Esophagus muscularis mucosa (tissue), 4 donors: ENCODE measurements at regions not wholly inside any gene's neighbourhood (a gene's known extent, or its start where the extent isn't known, plus 50 kb on each side); places are given as distances from the start of the nearest gene placed in this dataset.

Experiments used
- DNase-seq: peaks from one replicate; pipeline ENCODE4 v3.0.0-alpha.2; 2017; ENCODE audit errors: extremely low spot score
- H3K27ac ChIP-seq, 4 donors: fragments of 200-600 bp; sonication (generic); replicated peaks in 1 of 4; 1 replicate in 3 of 4; 2 replicates in 1 of 4; pipeline ENCODE4 v1.5.1; 2016 to 2019; ENCODE audit warnings: mild to moderate bottlenecking in 1 of 4
- H3K27me3 ChIP-seq, 4 donors: fragments of 200-600 bp; sonication (generic); one replicate each; pipeline versions ENCODE4 v1.5.1 to v1.6.0; 2016 to 2019
- H3K36me3 ChIP-seq, 4 donors: fragments of 200-600 bp; sonication (generic); one replicate each; pipeline ENCODE4 v1.5.1; 2016 to 2019
- H3K4me1 ChIP-seq, 4 donors: fragments of 200-600 bp; sonication (generic); one replicate each; pipeline ENCODE4 v1.5.1; 2016 to 2019
- H3K4me3 ChIP-seq, 4 donors: fragments of 200-600 bp; sonication (generic); 1 replicate in 2 of 4; 2 replicates in 2 of 4; pipeline ENCODE4 v1.5.1; 2016 to 2019; ENCODE audit warnings: mild to moderate bottlenecking in 4 of 4, moderate library complexity in 1 of 4
- H3K9me3 ChIP-seq, 4 donors: fragments of 200-600 bp; sonication (generic); 1 replicate in 3 of 4; 2 replicates in 1 of 4; pipeline ENCODE4 v1.5.1; 2016 to 2019
- CTCF ChIP-seq, 3 experiments: fragments of 200-600 bp in 2 of 3; fragments of 450-650 bp in 1 of 3; sonication (generic) in 2 of 3; IDR thresholded peaks; one replicate each; pipeline ENCODE4 v1.5.1; 2017 to 2019; ENCODE audit warnings: antibody characterized with exemption in 3 of 3, mild to moderate bottlenecking in 2 of 3, moderate library complexity in 1 of 3
- EP300 ChIP-seq: sonication (generic); formaldehyde crosslinking; IDR thresholded peaks from one replicate; pipeline ENCODE4 v1.6.1; 2017; ENCODE audit warnings: antibody characterized with exemption
- POLR2A ChIP-seq: fragments of 450-650 bp; IDR thresholded peaks from one replicate; pipeline ENCODE4 v1.6.1; 2017; ENCODE audit warnings: antibody characterized with exemption, moderate library complexity, mild to moderate bottlenecking, low read depth
- POLR2AphosphoS5 ChIP-seq, 2 donors: sonication (generic); formaldehyde crosslinking; IDR thresholded peaks; one replicate each; pipeline ENCODE4 v1.6.1; 2017; ENCODE audit warnings: antibody characterized with exemption in 2 of 2
- whole genome bisulfite sequencing: methylation state at CpG from one replicate; pipeline ENCODE4 v1.1.5; 2018; 5-methylcytosine and 5-hydroxymethylcytosine counted together
- intact Hi-C: fragments of 100-400 bp; cut with DNase I; formaldehyde crosslinking; loops from one replicate; pipeline ENCODE4 v1.15.1; 2023

DNA sequence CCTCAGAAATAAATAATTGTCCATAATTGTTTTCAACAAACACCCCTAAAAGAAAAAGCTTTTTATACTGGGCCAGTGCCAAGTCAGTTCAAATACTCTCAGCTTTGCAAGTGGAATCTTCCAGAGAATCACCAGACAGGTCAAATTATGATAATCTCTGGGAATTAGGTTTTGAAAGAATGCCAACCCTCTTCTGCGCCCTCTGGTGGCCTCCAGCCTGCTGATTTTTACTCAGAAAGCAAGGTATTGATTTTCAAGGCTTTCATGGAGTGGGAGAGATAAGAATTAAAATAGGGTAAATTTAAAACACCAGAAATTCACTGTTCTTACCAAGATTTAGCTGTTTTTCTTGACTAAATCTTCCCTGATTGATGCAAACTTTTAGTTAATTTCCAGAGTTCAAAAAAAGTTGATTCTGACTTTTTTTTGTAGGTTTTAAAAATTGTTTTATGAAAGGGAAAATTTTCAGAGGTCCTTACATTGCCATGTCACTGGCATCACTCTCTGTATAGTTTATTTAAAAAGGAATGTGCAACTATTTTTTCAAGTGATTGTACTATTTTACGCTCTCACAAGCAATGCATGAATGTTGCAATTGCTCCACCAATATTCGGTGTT is 282.9 kb upstream of the TNP1 start:
- intact Hi-C loops: no loop called here
- Histone ChIP-seq H3K4me3 (no peak overlapping the region), H3K36me3 (no peaks in the 10 kb centered on the region), H3K27me3 (no peaks in the 10 kb centered on the region), H3K9me3 (peaks cover 0 to 46% (median 29%) of the 10 kb centered on the region in 4 donors), H3K27ac (no peak overlapping the region), H3K4me1 (no peaks in the 10 kb centered on the region)
- 74% methylated on average over 3 of the region's 3 CpGs for WGBS
- TF ChIP-seq POLR2AphosphoS5 (IDR thresholded peaks at IDR 0.05) (no peak), CTCF (IDR thresholded peaks at IDR 0.05) (peak in 2 of 3 experiments; percentile 17 to 32)
- peak; percentile 39 for DNase-seq

DNA sequence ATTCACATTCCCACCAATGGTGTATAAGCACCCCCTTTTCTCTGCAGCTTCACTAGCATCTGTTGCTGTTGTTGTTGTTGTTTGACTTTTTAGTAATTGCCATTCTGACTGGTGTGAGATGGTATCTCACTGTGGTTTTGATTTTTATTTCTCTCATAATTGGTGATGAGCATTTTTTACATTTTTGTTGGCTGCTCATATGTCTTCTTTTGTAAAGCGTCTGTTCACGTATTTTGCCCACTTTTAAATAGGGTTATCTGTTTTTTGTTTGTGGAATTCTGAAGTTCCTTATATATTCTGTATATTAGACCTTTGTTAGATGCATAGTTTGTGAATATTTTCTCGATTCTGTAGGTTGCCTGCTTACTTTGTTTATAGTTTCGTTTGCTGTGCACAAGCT is 278.4 kb upstream of the TNP1 start:
- DNase-seq: no peak
- 89% methylated on average over 4 of the region's 4 CpGs for WGBS
- H3K4me1 ChIP-seq: no peaks in the 10 kb centered on the region
- no peaks in the 10 kb centered on the region for H3K27me3 ChIP-seq
- TF ChIP-seq CTCF (IDR thresholded peaks at IDR 0.05) (no peak), POLR2AphosphoS5 (IDR thresholded peaks at IDR 0.05) (no peak), POLR2A (no peak), EP300 (no peak)
- intact Hi-C loops: no loop called here
- no peak overlapping the region for H3K27ac ChIP-seq
- H3K9me3 ChIP-seq: peaks cover 0 to 56% (median 37%) of the 10 kb centered on the region in 4 donors
- no peaks in the 10 kb centered on the region for H3K36me3 ChIP-seq
- H3K4me3 ChIP-seq: no peak overlapping the region

DNA sequence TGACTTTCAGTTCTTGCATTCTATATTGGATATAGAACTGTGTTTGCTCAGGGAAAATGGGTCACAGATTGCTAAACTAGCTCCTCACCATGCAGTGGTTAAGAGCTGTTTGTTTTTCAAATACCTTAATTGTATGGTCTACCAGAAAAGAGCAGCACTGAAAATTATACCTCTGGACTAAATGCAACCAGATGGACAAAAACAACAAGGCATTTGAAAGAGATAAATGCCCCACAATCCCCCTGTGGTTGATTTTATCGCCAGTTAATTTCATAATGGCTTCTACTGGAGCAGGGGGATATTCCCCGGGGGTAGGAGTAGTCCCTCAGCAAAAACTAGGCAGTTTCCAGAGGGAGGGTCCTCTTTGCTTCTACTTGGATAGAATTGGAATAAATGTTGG is 267.9 kb upstream of the TNP1 start:
- no peaks in the 10 kb centered on the region for H3K36me3 ChIP-seq
- H3K4me3 ChIP-seq: no peak overlapping the region
- TF ChIP-seq POLR2AphosphoS5 (IDR thresholded peaks at IDR 0.05) (no peak), CTCF (IDR thresholded peaks at IDR 0.05) (no peak), POLR2A (no peak), EP300 (no peak)
- no peaks in the 10 kb centered on the region for H3K4me1 ChIP-seq
- no peaks in the 10 kb centered on the region for H3K27me3 ChIP-seq
- DNase-seq: no peak
- 97% methylated on average over 2 of the region's 2 CpGs for WGBS
- no peaks in the 10 kb centered on the region for H3K9me3 ChIP-seq
- intact Hi-C loops: no loop called here
- no peak overlapping the region for H3K27ac ChIP-seq

DNA sequence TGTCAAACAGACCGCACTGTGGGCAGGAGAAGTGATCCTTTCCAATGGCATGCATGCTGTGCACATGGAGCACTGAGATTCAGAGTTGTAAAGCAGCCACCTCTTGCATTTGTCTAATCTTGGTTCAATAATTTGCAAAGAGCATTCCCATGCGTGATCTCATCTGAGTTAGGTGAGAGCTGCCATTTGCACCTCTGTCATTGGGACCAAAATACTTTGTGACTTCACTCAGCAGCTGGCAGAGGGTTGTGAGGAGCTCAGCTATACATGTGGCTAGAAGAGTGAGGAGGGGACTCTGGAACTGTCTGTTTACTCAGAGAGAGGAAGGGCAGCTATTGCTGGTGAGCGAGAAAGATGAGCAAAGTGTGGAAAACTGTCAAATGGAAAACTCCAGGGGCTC is 265.1 kb upstream of the TNP1 start:
- Histone ChIP-seq H3K27ac (no peak overlapping the region), H3K27me3 (no peaks in the 10 kb centered on the region), H3K36me3 (no peaks in the 10 kb centered on the region), H3K9me3 (no peaks in the 10 kb centered on the region), H3K4me3 (no peak overlapping the region), H3K4me1 (no peaks in the 10 kb centered on the region)
- WGBS: 88% methylated on average over 3 of the region's 3 CpGs
- intact Hi-C loops: no loop called here
- TF ChIP-seq EP300 (no peak), POLR2AphosphoS5 (IDR thresholded peaks at IDR 0.05) (no peak), POLR2A (no peak), CTCF (IDR thresholded peaks at IDR 0.05) (no peak)
- DNase-seq: no peak

- intact Hi-C loops: no loop called here
- DNase-seq: no peak
- Histone ChIP-seq H3K27ac (no peak overlapping the region), H3K4me3 (no peak overlapping the region), H3K9me3 (no peaks in the 10 kb centered on the region), H3K36me3 (no peaks in the 10 kb centered on the region), H3K4me1 (no peaks in the 10 kb centered on the region), H3K27me3 (no peaks in the 10 kb centered on the region)
- WGBS: 95% methylated on average over 2 of the region's 2 CpGs
- TF ChIP-seq POLR2AphosphoS5 (IDR thresholded peaks at IDR 0.05) (no peak), EP300 (no peak), POLR2A (no peak), CTCF (IDR thresholded peaks at IDR 0.05) (no peak)
These were observed 264.2 kb upstream of the TNP1 start for GRCh38 chr2:217124050-217124449.
